GM19328 (cell line): ENCODE measurements at regions not wholly inside any gene's neighbourhood (a gene's known extent, or its start where the extent isn't known, plus 50 kb on each side); places are given as distances from the start of the nearest gene placed in this dataset.

ENCODE experiments used
- ATAC-seq: cut with Tn5 transposase; IDR thresholded peaks from one replicate; pipeline ENCODE4 v1.9.1; 2021; ENCODE audit warnings: mild to moderate bottlenecking, moderate library complexity; ENCODE audit not compliant: unreplicated experiment

DNA sequence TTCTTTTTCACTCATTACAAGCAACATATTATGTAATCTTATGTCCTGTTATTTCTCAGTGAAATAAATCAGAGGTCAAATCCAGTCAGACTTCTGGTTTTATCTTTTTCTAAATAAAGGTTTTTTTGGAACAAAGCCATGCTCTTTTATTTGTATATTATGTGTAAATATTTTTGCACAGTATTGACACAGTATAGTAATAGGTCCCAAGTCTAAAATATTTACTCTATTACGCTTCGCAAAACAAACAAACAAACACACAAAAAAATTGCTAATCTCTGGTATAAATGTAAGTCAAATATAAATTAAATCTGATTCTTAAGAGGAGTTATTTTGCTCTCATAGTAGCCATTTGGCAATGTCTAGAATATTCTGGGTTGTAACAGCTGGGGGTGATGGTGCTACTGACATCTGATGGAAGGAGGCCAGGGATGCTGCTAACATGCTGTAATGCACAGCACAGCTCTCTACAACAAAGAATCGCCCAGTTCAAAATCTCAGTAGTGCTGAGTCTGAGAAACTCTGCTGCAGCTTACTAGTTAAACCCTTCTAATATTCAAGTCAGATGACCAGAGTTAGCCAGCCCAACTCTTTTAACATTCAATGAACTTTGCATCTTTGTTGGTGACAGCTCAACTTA, 602.1 kb downstream of the RAB28 start:
- no peak for ATAC-seq

DNA sequence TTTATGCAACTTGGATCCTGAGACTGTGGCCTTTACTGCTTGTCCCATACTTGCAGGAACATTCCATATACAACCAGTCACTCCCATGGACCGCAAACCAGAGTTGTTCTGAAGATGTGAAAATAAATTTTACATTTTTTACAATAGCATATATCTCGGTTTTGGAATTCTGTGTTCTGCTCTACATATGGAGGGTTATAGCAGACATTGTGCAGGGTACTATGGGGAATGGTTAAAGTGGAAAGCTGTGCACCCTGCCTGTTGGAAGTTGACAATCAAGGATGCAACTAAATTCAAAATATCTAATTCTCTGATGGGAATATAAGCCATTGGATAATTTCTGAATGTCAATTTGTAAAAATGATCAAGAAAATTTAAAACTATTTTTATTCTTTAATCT, 603.3 kb downstream of the RAB28 start:
- no peak for ATAC-seq

DNA sequence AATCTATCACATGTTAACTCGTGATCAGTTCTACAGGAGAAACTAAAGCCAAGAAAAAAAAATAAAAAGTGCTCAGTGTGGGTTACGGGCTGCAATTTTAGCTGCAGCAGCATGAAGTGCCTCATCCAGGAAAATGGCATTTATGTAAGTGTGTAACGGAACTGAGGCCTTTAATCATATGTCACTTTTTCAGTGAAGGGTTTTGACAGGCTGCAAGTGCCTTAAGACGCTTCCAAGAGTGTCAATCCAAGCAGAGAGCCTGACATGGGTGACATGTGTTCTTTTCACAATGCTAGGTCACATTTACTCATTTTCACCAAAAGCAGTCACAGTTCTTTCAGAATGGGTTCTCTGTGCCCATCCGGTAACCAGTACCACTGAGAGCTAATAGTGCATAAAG, 604.6 kb downstream of the RAB28 start:
- ATAC-seq = no peak

DNA sequence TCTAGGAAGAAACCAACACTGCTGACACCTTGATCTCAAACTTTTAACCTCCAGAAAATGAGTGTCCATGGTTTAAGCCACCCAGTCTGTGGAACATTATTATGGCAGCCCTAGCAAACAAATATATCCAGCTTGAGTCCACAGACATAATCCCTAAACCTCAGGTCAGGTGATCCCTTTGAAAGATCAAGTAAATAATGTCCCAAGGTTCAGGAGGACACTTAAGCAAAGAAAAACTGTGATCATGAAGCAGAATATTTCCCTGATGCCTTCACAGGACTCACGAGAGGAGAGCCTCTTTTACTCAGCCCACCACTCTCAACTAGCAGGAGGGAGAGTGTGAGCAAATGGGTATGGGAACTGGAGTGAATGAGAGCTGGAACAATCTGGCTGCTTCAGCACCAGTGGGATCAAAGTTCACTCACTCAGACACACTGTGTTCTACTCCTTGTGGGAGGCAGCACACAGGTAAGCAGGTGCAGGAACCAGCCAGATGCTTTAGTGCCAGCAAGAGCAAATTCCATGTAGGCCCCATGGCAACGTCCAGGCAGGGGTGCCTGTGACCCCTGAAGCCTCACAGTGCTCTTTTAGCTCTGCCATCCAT, 608.4 kb downstream of the RAB28 start:
- no peak for ATAC-seq

DNA sequence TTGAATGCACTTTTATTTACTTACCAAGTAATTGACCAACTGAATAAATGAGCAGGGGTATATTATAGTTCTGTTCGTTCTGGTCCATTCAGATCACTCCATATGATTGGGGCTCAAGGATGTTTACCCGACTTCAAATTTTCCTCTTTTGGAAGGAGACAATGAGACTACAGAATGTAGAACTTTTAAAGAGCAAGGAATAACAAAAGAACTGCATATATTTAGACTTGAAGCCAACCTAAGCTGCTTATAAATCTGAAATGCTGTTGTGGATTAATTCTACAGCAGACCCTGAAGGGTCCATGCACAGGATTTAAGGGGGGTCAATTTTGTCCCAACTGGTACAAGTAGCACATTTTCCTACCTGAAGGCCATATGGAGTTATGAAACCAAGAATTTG, 610.8 kb downstream of the RAB28 start:
- ATAC-seq = no peak

DNA sequence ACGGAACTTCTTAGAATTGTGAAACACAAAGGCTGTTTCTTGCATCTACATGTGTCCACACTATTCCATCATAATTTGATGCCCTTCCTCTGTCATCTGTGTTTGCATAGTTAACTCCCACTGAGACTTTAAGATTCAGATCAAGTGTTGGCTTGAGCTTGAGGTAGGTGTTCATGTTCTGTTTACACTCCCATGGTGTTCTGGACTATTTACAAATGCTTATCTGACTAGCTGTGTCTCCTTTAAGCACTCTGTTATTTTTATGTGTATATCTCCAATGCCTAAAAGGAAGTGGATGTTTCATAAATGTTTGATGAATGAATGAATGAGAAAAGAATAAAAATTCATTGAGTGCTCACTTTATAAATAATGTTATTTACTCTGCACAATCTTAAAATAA, 622.7 kb downstream of the RAB28 start:
- ATAC-seq = no peak

DNA sequence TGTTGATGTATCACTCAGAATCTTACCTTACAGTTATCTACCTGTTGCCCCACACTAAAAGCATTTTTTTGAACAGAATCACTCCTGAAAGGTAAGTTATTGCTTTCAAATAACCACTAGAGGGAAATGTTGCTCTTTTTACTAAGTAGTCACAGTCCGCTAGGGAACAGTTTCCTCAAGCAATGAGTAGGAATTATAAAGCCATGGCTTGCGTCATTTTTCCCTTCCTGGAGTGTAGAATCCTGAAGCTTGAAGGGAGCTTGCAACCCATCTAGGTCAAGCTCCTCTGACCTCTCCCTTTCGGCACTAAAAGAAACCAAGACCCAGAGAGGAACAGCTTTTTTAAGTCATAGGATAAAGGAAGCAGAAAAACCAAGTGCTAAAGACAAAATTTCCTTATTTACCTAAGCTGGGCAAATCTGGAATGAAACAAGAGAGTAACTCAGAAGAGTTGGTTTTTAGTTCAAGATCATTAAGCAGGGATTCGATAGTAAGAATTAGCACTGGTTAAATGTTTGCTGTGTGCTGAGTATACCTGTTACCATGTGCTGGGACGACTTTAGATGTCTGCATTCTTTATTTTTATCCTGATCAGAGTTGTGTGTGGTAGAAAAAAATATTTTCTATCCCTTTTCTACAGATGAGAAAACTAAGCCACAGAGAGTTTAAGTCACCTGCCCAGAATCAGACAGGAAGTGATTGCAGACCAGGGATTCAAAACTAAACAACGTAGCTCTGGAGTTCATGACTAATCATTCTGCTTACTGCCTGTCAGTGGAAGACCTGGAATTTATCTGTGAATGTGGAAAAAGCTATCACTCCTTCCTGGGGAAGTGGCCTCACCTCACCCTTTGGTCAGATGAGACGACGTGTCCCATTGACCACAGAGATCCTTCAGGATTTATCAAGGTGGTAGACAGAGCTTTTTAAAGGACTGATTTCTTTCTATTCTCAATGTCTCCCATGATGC, 631.5 kb downstream of the RAB28 start:
- ATAC-seq = no peak

DNA sequence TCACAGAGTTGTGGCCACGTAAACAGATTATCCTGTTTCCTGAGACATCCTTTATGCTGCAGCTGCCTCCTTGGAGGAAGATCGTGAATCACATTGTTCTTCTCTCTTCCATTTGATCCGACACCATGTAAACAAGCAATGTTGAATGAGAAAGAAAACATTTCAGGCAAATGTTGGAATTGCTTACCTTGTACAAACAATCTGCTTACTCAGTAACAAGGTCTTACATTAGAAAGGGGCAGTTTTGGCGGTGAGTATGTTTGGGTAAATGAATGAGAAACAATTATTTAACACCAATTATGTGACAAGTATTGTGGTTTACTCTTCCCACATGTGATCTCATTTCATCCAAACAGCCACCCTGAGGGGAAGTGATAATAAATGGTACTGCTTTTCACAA, 637.8 kb downstream of the RAB28 start:
- ATAC-seq = no peak

DNA sequence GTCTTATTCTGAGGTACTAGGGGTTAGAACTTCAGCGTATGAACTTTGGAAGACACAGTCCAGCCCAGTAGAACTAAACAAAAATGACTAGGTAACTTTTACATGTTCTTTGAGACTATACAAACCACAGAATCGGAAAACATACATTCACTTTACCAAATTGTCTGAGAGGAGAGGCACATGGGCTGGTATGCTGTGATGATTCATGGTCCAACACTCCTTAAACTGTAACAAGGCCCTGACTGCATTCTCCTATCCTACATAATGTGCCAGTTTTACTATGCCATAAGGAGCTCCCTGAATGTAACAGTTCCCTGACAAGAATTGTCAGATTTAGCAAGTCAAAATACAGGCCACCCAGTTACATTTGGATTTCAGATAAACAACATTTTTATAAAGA, 640.0 kb downstream of the RAB28 start:
- ATAC-seq = no peak

DNA sequence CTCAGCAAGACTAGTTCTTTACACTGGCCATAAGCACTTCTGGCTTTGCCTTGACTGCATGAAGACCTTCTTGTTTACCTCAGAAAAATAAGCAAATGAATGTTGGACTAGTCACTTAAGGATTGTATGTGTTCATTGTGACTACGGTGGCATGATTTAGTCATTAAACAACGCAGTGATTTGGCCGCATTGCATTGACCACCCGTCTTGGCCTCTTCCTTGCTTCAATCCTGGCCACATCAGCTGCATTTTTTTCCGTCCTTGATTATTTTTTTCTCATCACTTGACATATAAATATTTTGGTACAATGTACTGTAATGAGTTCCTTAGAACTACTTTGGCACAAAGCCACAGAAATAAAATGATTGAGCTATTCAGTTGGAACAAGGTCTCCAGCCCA, 656.2 kb downstream of the RAB28 start:
- no peak for ATAC-seq

DNA sequence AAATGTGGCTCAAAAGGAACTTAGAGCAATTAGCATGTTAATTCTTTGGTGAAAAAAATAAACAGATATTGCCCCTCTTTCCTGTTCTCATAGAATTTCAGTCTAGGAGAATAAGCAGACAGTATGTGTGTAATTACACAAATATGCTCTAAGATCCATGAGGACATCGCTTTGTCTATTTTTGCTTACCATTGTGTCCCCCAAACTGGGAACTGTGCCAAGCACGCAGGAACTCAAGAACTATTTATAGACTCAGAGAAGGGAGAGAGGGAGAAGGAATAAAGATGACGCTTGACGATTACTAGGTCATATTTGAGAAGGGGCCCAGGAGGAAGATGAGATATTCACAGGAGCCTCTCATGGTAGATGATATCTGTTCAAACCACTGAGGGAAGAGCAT, 692.6 kb downstream of the RAB28 start:
- ATAC-seq = no peak

DNA sequence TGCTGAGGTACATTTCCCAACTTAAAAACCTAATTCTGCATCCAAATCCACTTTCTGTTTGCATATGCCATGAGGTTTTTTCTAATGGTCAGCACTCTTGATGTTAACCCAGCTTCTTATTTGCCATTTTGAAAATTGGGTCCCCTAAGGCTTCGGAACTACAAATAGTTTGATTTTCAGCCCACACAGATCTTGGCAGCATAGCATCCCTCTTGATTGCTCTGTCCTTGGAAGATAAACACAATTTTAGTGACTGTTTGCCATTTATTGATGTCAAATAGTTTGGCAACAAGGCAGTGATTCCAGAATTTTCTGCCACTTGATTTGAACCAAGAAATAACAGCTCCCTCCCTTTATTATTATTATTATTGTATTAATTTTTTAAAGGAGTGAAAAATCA, 696.9 kb downstream of the RAB28 start:
- ATAC-seq = no peak

DNA sequence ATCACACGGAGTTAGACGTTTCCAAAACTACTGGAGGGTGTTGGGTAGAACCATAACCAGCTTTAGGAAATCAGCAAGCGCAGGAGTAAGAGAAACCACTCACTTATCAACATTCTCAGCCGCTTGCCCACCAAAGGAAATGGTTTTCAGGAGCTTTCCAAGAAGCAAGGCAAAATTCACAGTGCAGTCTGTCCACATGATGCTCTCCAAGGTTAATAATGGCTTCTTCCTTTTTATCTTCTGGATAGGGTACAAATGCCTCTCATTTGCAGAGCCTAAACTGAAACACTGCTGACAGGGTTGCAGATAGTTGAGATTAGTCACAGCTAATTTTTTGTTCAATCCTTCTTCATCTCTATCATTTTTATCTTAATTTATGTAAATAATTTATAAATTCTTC, 705.4 kb downstream of the RAB28 start:
- no peak for ATAC-seq

DNA sequence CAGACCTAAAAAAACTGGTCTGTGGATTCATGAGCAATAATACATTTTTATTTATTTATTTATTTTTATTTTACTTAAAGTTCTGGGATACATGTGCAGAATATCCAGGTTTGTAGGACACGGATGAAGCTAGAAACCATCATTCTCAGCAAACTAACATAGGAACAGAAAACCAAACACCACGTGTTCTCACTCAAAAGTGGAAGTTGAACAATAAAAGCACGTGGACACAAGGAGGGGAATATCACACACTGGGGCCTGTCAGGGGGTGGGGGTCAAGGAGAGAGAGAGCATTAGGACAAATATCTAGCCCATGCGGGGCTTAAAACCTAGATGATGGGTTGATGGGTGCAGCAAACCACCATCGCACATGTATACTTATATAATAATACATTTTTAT, 705.9 kb downstream of the RAB28 start:
- no peak for ATAC-seq

DNA sequence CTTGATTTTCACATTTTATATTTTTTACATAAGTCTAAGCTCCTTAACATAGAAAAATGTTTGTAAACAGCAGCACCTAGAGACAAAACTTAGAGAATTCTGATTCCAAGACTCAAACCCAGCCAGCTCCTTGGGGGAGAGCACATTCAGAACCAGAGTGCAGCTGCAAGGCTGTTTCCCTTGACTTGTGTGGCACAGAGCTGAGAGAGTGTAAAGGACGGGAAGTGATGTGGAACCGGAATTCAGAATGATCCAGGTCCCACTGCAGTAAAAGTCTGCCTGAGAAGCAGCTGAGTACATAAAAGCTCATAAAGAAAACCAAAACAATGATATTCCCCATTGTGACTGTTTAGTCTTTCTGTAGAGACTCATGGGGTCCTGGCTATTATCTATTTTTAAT, 713.8 kb downstream of the RAB28 start:
- no peak for ATAC-seq

DNA sequence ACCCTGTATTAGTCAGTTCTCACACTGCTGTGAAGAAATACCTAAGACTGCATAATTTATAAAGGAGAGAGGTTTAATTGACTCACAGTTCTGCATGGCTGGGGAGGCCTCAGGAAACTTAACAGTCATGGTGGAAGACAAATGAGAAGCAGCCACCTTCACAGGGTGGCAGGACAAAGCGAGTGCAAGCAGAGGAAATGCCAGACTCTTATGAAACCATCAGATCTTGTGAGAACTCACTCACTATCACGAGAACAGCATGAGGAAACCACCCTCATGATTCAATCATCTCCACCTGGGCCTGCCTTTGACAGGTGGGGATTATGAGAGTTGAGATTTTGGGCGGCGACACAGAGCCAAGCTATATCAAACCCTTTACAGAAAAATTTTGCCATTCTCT, 722.4 kb downstream of the RAB28 start:
- no peak for ATAC-seq

DNA sequence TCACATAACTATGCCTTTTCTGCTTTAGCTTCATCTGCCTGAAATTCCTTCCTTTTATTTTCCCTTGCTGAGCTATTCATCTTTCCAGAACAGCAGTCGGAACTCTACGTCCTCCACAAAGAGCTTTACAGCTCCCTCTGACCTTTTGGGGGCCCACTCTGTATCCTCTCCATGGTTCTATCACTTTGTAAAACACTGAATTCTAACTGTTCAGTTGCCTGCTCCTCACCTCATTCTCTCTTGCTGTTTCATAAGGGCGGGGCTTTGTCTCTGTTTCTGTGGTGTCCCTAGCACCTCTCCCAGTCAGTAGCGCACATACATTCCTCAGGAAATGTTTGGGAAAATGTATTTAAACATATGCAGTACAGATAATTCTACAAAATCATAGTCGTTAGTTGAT, 737.0 kb downstream of the RAB28 start:
- ATAC-seq = no peak

DNA sequence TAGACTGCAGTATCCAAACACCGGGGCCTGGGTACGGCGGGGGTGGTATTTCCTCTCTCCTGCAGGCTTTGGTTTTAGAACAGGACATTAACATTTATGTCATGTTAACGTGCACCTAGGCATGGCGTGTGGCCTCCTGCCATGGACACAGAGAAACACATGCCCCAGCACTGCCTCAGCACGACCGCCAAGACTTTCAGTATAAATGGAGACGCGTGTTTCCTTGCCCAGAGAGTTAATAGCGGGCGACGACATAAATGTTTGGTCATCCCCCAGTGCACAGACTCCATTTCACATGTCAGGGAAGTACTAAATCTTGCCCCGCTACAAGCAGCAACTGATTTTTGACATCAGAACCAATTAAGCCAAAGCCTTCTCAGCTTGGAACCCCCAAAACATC, 737.9 kb downstream of the RAB28 start:
- no peak for ATAC-seq

DNA sequence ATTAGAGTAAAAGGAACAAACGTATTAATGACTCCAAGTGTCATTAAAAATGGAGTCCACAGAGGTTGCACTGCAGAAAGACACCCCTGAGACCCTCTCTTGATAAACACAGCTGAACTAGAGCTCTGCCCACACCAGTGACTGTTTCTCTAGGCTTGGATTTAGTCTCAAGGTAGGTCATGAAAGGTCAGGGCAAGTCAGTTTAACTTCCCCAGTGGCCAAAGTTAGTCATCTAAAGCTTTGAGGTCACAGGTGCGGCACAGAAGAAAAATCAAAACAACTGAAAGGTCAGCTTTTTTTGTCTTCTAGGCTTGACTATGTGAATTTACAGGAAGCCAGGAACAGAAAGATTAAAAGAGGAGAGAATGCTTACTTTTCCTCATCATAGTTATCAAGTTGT, 749.6 kb downstream of the RAB28 start:
- ATAC-seq = no peak

DNA sequence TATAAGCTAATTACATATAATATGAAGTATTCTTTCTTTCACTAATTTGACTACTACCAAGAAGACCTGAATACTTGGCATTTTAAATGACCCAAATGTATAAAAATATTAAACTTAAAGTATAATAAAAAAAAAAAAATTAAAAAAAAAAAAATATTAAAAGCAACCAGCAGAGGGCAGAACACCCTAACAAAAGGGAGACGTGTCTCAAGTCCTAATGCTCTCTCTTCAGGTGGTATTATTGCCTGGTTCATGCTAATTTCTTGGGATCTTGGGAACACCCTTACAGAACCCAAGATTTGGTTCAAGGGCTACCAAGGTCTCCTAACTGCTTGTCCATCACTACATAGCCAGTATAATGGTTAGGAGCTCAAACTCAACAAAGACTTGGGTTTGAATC, 754.8 kb downstream of the RAB28 start:
- ATAC-seq = no peak

DNA sequence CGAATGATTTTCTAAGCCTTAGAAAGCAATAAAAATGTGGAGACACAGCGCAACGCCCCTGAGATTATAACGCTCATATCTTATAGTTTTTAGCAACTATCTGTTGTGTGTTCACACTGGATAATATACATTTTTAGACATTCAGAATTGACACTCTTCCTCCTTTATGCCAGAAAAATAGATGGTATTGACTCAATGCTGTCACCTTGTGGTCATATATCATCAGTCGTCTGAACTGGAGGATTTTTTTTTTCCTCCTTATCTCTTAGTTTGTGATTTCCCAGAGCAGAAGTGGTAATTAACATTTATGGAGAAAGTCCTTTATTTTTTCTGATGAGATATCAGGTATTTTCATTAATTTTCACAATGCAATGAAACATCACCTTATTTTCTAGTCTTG, 759.6 kb downstream of the RAB28 start:
- no peak for ATAC-seq

DNA sequence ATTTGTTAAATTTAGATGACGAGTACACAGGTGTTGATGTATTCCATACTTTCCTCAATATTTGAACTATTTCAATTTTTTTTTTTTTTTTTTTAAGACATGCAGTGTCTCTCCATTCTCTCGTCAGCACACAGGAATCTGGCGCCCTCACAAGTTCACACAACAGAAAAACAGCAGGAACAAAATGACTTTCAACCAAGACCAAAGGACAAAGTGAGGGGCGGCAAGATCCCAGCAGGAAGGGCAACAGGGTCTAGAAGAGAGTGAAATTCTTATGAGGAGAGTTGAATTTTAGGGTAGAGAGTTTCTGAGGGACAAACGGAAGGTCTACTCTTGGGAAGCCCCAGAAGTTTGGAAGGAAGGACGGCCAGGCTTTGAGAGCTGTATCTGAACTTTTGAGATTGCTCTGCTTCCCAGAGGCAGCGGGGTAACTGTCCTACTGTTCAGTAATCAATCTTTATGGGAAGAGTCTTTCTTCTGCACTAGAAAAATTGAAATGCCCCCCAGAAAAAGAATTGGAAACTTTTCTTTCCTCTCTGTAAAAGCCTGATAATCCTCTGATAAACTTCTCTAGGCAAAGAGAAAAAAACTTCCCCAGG, 760.2 kb downstream of the RAB28 start:
- ATAC-seq = no peak
